OCI-LY1 (cell line): ENCODE measurements at regions not wholly inside any gene's neighbourhood (a gene's known extent, or its start where the extent isn't known, plus 50 kb on each side); places are given as distances from the start of the nearest gene placed in this dataset.

ENCODE experiments used
- H2AFZ ChIP-seq: fragments of 200-600 bp; sonication (generic), shearing (Covaris generic); 2 replicates; pipeline ENCODE4 v1.6.0; 2014; ENCODE audit warnings: antibody characterized with exemption, mild to moderate bottlenecking, low read length
- H3F3A ChIP-seq: fragments of 200-600 bp; sonication (generic), shearing (Covaris generic); 2 replicates; pipeline ENCODE4 v1.6.0; 2014; ENCODE audit warnings: mild to moderate bottlenecking, antibody characterized with exemption, low read length, moderate library complexity; ENCODE audit not compliant: insufficient read depth
- H3K27ac ChIP-seq: fragments of 200-600 bp; sonication (generic); 2 replicates; pipeline ENCODE4 v1.5.1; 2014; ENCODE audit warnings: low read length, mixed run types, mild to moderate bottlenecking, low read depth; ENCODE audit not compliant: poor library complexity, severe bottlenecking
- H3K27me3 ChIP-seq: fragments of 200-600 bp; sonication (generic); 2 replicates; pipeline ENCODE4 v1.6.0; 2014; ENCODE audit warnings: antibody characterized with exemption, mild to moderate bottlenecking, low read length, moderate library complexity; ENCODE audit not compliant: insufficient read depth
- H3K36me3 ChIP-seq: fragments of 200-600 bp; sonication (generic); 2 replicates; pipeline ENCODE4 v1.6.1; 2014; ENCODE audit warnings: mild to moderate bottlenecking, antibody characterized with exemption, low read length, moderate library complexity, mixed read lengths; ENCODE audit not compliant: insufficient read depth
- H3K4me1 ChIP-seq: fragments of 200-600 bp; sonication (generic); 2 replicates; pipeline ENCODE4 v1.5.1; 2014; ENCODE audit warnings: mild to moderate bottlenecking, low read length, moderate library complexity; ENCODE audit not compliant: insufficient read depth, severe bottlenecking
- H3K4me2 ChIP-seq: fragments of 200-600 bp; sonication (generic), shearing (Covaris generic); 2 replicates; pipeline ENCODE4 v1.6.1; 2014; ENCODE audit warnings: low read length
- H3K4me3 ChIP-seq: fragments of 200-600 bp; sonication (generic); 2 replicates; pipeline ENCODE4 v1.5.1; 2014; ENCODE audit warnings: low read length, low read depth, mild to moderate bottlenecking, mixed read lengths; ENCODE audit not compliant: poor library complexity, severe bottlenecking
- H3K79me2 ChIP-seq: fragments of 200-600 bp; shearing (Covaris generic); 2 replicates; pipeline ENCODE4 v1.6.1; 2016; ENCODE audit warnings: mixed run types, low read length, mixed read lengths; ENCODE audit not compliant: insufficient read depth
- H3K9ac ChIP-seq: fragments of 200-600 bp; sonication (generic), shearing (Covaris generic); 2 replicates; pipeline ENCODE4 v1.6.1; 2014; ENCODE audit warnings: mild to moderate bottlenecking, low read length, mixed read lengths
- H3K9me2 ChIP-seq: fragments of 200-600 bp; sonication (generic), shearing (Covaris generic); 2 replicates; pipeline ENCODE4 v1.6.1; 2014; ENCODE audit warnings: low read depth, mild to moderate bottlenecking, low read length, mixed read lengths
- H3K9me3 ChIP-seq: fragments of 200-600 bp; shearing (Covaris generic); 2 replicates; pipeline ENCODE4 v1.6.1; 2014; ENCODE audit warnings: low read length, mixed read lengths
- H4K20me1 ChIP-seq: fragments of 200-600 bp; sonication (generic), shearing (Covaris generic); 2 replicates; pipeline ENCODE4 v1.6.0; 2016; ENCODE audit warnings: mild to moderate bottlenecking, low read length; ENCODE audit not compliant: insufficient read depth
- CTCF ChIP-seq: fragments of 200-600 bp; sonication (generic), shearing (Covaris generic); IDR thresholded peaks from 2 replicates; pipeline ENCODE4 v1.5.1; 2017; ENCODE audit warnings: mild to moderate bottlenecking, antibody characterized with exemption, low read length, moderate library complexity, mixed read lengths
- EZH2 ChIP-seq: fragments of 200-600 bp; sonication (generic), shearing (Covaris generic); IDR thresholded peaks from 2 replicates; pipeline ENCODE4 v1.8.0; 2017; ENCODE audit warnings: borderline replicate concordance, mixed run types, mild to moderate bottlenecking, antibody characterized with exemption, low read length, moderate library complexity, mixed read lengths

- TF ChIP-seq CTCF (no peak), EZH2 (no peak)
- no peak overlapping the region for H3K9ac ChIP-seq
- no peaks in the 10 kb centered on the region for H4K20me1 ChIP-seq
- no peak overlapping the region for H3K27ac ChIP-seq
- no peaks in the 10 kb centered on the region for H3K79me2 ChIP-seq
- H3K4me2 ChIP-seq = no peak overlapping the region
- no peaks in the 10 kb centered on the region for H3K27me3 ChIP-seq
- H3K36me3 ChIP-seq = no peaks in the 10 kb centered on the region
- no peaks in the 10 kb centered on the region for H3K4me1 ChIP-seq
- no peak overlapping the region for H3K4me3 ChIP-seq
- no peak overlapping the region for H2AFZ ChIP-seq
- H3F3A ChIP-seq = no peaks in the 10 kb centered on the region
- no peaks in the 10 kb centered on the region for H3K9me3 ChIP-seq
- no peaks in the 10 kb centered on the region for H3K9me2 ChIP-seq
Observed at GRCh38 chr12:47491516-47492305, 214.1 kb downstream of the RPAP3 start.

- Histone ChIP-seq H3K4me2 (no peak overlapping the region), H4K20me1 (no peaks in the 10 kb centered on the region)
- TF ChIP-seq EZH2 (no peak), CTCF (no peak)
Observed at GRCh38 chr12:47488888-47489287, 216.9 kb downstream of the RPAP3 start.

GRCh38 chr12:47481041-47481440 is 224.8 kb downstream of the RPAP3 start:
- Histone ChIP-seq H3K4me2 (no peak overlapping the region), H3K4me3 (no peak overlapping the region), H3K9me3 (0 out of 2 replicates have a peak, but pooled peaks cover 2% of the 10 kb centered on the region), H3K27me3 (no peaks in the 10 kb centered on the region), H3F3A (no peaks in the 10 kb centered on the region), H4K20me1 (no peaks in the 10 kb centered on the region), H3K79me2 (no peaks in the 10 kb centered on the region), H3K4me1 (no peaks in the 10 kb centered on the region), H2AFZ (no peak overlapping the region), H3K27ac (no peak overlapping the region), H3K9me2 (no peaks in the 10 kb centered on the region), H3K36me3 (no peaks in the 10 kb centered on the region), H3K9ac (no peak overlapping the region)
- TF ChIP-seq EZH2 = no peak
- TF ChIP-seq CTCF = no peak

More at GRCh38 chr12:47488888-47489287, 216.9 kb downstream of the RPAP3 start:
- H2AFZ ChIP-seq = no peak overlapping the region
- H3K4me1 ChIP-seq = no peaks in the 10 kb centered on the region
- H3F3A ChIP-seq = no peaks in the 10 kb centered on the region
- H3K27ac ChIP-seq = no peak overlapping the region
- no peak overlapping the region for H3K4me3 ChIP-seq
- no peaks in the 10 kb centered on the region for H3K27me3 ChIP-seq
- H3K9me2 ChIP-seq = no peaks in the 10 kb centered on the region
- no peaks in the 10 kb centered on the region for H3K9me3 ChIP-seq
- H3K79me2 ChIP-seq = no peaks in the 10 kb centered on the region
- no peaks in the 10 kb centered on the region for H3K36me3 ChIP-seq
- no peak overlapping the region for H3K9ac ChIP-seq
